ENCODE measurements at regions not wholly inside any gene's neighbourhood (a gene's known extent, or its start where the extent isn't known, plus 50 kb on each side); places are given as distances from the start of the nearest gene placed in this dataset.

- peaks cover 60% of the 10 kb centered on the region for H3K4me1 ChIP-seq (replicated peaks; ENCODE audit: insufficient read depth)
- H3K79me2 ChIP-seq (ENCODE audit: low read depth), result no peaks in the 10 kb centered on the region
These were observed 116.4 kb upstream of the TJP1 start for GRCh38 chr15:29938361-29939335.

GRCh38 chr15:29937956-29938355 lies 115.7 kb upstream of the TJP1 start:
- 0 out of 2 replicates have a peak, but pooled peaks cover 6% of the 10 kb centered on the region for H3K9me3 ChIP-seq (ENCODE audit: insufficient read depth, low read depth)
- peaks cover 66% of the 10 kb centered on the region for H3K4me1 ChIP-seq (replicated peaks; ENCODE audit: insufficient read depth)
- H3K4me3 ChIP-seq, result no peak overlapping the region
- H4K20me1 ChIP-seq (ENCODE audit: insufficient read depth), result no peaks in the 10 kb centered on the region
- peak overlapping the region; percentile 58 for H3K4me2 ChIP-seq
- TF ChIP-seq, protein P1, sequence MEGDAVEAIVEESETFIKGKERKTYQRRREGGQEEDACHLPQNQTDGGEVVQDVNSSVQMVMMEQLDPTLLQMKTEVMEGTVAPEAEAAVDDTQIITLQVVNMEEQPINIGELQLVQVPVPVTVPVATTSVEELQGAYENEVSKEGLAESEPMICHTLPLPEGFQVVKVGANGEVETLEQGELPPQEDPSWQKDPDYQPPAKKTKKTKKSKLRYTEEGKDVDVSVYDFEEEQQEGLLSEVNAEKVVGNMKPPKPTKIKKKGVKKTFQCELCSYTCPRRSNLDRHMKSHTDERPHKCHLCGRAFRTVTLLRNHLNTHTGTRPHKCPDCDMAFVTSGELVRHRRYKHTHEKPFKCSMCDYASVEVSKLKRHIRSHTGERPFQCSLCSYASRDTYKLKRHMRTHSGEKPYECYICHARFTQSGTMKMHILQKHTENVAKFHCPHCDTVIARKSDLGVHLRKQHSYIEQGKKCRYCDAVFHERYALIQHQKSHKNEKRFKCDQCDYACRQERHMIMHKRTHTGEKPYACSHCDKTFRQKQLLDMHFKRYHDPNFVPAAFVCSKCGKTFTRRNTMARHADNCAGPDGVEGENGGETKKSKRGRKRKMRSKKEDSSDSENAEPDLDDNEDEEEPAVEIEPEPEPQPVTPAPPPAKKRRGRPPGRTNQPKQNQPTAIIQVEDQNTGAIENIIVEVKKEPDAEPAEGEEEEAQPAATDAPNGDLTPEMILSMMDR (conservative IDR thresholded peaks at IDR 0.05), result no peak
- TF ChIP-seq EZH2 (IDR thresholded peaks at IDR 0.05; ENCODE audit: low read depth), result no peak
- H3K27ac ChIP-seq, result peak overlapping the region; percentile 79
- DNase-seq, result peak in 1 of 2 experiments; percentile 81
- ChIA-PET POLR2A (ENCODE audit: unreplicated experiment) (interaction anchor here (1.0 kb wide), 1 partner anchor 12 kb away, joined by 9 read pairs; no protein-coding TSS in a partner anchor), CTCF (interaction anchor here (1.6 kb wide), 1 partner anchor 12 kb away, joined by 3 read pairs; no protein-coding TSS in a partner anchor)
- no peaks in the 10 kb centered on the region for H3K27me3 ChIP-seq (ENCODE audit: insufficient read depth, low read depth)
- peaks cover 29% of the 10 kb centered on the region for H3F3A ChIP-seq (ENCODE audit: insufficient read depth, low read depth)
- BruUV-seq (replicated peaks), result no TSS peak
- H3K36me3 ChIP-seq (ENCODE audit: low read depth), result no peaks in the 10 kb centered on the region
- H3K79me2 ChIP-seq (ENCODE audit: low read depth), result no peaks in the 10 kb centered on the region
- H3K9me2 ChIP-seq (ENCODE audit: insufficient read depth), result no peaks in the 10 kb centered on the region
- no peak overlapping the region for H2AFZ ChIP-seq
- intact Hi-C loops (cut with micrococcal nuclease; ENCODE audit: unreplicated experiment), result no loop called here

More at GRCh38 chr15:29938361-29939335, 116.4 kb upstream of the TJP1 start:
- TF ChIP-seq, protein P1 (conservative IDR thresholded peaks at IDR 0.05), result no peak
- TF ChIP-seq EZH2 (IDR thresholded peaks at IDR 0.05; ENCODE audit: low read depth), result no peak
- H2AFZ ChIP-seq, result peak overlapping the region; percentile 27; the same call in 1 of the 2 replicates
- H3K27ac ChIP-seq, result peak overlapping the region; percentile 79
- H3K4me2 ChIP-seq, result peak overlapping the region; percentile 58
- H3K4me3 ChIP-seq, result no peak overlapping the region
- H4K20me1 ChIP-seq (ENCODE audit: insufficient read depth), result no peaks in the 10 kb centered on the region
- ChIA-PET CTCF (interaction anchor here (1.6 kb wide), 1 partner anchor 13 kb away, joined by 3 read pairs; no protein-coding TSS in a partner anchor), POLR2A (ENCODE audit: unreplicated experiment) (interaction anchor here (1.0 kb wide), 1 partner anchor 13 kb away, joined by 9 read pairs; no protein-coding TSS in a partner anchor)
- no peaks in the 10 kb centered on the region for H3K9me2 ChIP-seq (ENCODE audit: insufficient read depth)
- BruUV-seq (replicated peaks), result no TSS peak
- intact Hi-C loops (cut with micrococcal nuclease; ENCODE audit: unreplicated experiment), result no loop called here
- no peaks in the 10 kb centered on the region for H3K36me3 ChIP-seq (ENCODE audit: low read depth)
- no peaks in the 10 kb centered on the region for H3K27me3 ChIP-seq (ENCODE audit: insufficient read depth, low read depth)
- DNase-seq, result no peak
- H3F3A ChIP-seq (ENCODE audit: insufficient read depth, low read depth), result peaks cover 22% of the 10 kb centered on the region
- H3K9me3 ChIP-seq (ENCODE audit: insufficient read depth, low read depth), result 0 out of 2 replicates have a peak, but pooled peaks cover 6% of the 10 kb centered on the region

DNA sequence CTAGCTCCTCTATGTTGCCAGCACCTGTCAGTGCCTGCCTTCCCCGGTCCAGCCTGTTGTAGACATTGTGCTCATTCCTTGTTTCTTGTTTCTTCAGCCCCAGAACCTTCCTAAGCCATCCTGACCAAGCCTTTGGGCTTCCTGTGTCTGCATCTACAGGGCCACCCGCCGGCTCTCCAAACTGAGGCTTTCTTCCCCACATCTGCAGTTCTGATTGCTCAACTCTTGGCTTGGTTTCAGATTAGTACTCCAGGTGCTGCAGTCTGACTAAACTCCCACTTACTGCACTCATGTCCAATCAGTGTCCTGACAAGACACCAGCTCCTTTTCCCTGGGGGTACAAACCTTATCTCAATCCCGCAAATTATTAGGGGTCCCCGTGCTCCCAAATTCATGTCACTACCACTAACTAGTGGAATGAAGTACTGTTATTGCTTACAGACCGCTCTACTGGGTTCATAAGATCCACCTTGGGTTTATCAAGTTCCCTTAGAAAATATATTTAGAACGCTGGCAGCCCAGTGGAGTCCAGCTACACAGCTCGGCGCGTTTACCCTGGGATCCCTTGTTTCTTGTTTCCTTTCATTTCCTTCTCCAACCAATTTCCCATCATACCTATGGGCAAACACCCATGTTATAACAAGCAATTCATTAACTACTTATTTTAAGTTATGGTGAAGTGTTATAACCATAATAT lies 114.2 kb upstream of the TJP1 start:
- Histone ChIP-seq H3K79me2 (ENCODE audit: low read depth) (no peaks in the 10 kb centered on the region), H4K20me1 (ENCODE audit: insufficient read depth) (no peaks in the 10 kb centered on the region), H3K9me3 (ENCODE audit: insufficient read depth, low read depth) (0 out of 2 replicates have a peak, but pooled peaks cover 6% of the 10 kb centered on the region), H3K27ac (no peak overlapping the region), H3K9me2 (ENCODE audit: insufficient read depth) (no peaks in the 10 kb centered on the region), H3K27me3 (ENCODE audit: insufficient read depth, low read depth) (no peaks in the 10 kb centered on the region), H3K36me3 (ENCODE audit: low read depth) (no peaks in the 10 kb centered on the region), H2AFZ (no peak overlapping the region), H3K4me2 (no peak overlapping the region), H3F3A (ENCODE audit: insufficient read depth, low read depth) (peaks cover 29% of the 10 kb centered on the region), H3K4me1 (replicated peaks; ENCODE audit: insufficient read depth) (peaks cover 68% of the 10 kb centered on the region), H3K4me3 (no peak overlapping the region)
- DNase-seq, result no peak
- no peak for TF ChIP-seq EZH2 (IDR thresholded peaks at IDR 0.05; ENCODE audit: low read depth)
- TF ChIP-seq, protein P1 (conservative IDR thresholded peaks at IDR 0.05), result no peak
- intact Hi-C loops (cut with micrococcal nuclease; ENCODE audit: unreplicated experiment), result no loop called here
- ChIA-PET CTCF (no interaction called here), POLR2A (ENCODE audit: unreplicated experiment) (no interaction called here)
- no TSS peak for BruUV-seq (replicated peaks)
